ENCODE measurements at regions not wholly inside any gene's neighbourhood (a gene's known extent, or its start where the extent isn't known, plus 50 kb on each side); places are given as distances from the start of the nearest gene placed in this dataset.

DNA sequence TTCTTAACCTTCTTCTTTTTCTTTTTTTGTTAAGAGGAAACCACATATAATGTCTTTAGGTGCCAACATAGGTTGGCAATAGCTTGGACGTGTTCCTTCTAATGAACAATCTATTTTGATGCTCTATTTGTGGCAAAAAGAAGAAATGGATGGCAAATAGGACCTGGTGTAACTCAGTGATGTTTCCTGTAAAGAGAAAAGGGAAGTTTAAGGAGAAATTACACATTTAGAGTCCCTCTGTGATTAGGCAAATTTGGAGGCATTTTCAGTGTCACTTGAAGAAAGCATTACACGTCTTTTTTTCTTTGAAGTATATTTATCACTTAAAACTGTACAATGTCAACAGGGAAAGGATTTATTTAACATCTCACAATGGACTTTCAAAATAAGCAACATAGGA, 327.1 kb downstream of the ZIC1 start:
- TF ChIP-seq, protein P1, sequence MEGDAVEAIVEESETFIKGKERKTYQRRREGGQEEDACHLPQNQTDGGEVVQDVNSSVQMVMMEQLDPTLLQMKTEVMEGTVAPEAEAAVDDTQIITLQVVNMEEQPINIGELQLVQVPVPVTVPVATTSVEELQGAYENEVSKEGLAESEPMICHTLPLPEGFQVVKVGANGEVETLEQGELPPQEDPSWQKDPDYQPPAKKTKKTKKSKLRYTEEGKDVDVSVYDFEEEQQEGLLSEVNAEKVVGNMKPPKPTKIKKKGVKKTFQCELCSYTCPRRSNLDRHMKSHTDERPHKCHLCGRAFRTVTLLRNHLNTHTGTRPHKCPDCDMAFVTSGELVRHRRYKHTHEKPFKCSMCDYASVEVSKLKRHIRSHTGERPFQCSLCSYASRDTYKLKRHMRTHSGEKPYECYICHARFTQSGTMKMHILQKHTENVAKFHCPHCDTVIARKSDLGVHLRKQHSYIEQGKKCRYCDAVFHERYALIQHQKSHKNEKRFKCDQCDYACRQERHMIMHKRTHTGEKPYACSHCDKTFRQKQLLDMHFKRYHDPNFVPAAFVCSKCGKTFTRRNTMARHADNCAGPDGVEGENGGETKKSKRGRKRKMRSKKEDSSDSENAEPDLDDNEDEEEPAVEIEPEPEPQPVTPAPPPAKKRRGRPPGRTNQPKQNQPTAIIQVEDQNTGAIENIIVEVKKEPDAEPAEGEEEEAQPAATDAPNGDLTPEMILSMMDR (IDR thresholded peaks at IDR 0.05; ENCODE audit: insufficient read depth, low read length) = no peak
- no peak for TF ChIP-seq POLR2AphosphoS5 (IDR thresholded peaks at IDR 0.05; ENCODE audit: low read depth)
- TF ChIP-seq GABPA (IDR thresholded peaks at IDR 0.05; ENCODE audit: low read depth) = no peak
- TF ChIP-seq, protein P2, sequence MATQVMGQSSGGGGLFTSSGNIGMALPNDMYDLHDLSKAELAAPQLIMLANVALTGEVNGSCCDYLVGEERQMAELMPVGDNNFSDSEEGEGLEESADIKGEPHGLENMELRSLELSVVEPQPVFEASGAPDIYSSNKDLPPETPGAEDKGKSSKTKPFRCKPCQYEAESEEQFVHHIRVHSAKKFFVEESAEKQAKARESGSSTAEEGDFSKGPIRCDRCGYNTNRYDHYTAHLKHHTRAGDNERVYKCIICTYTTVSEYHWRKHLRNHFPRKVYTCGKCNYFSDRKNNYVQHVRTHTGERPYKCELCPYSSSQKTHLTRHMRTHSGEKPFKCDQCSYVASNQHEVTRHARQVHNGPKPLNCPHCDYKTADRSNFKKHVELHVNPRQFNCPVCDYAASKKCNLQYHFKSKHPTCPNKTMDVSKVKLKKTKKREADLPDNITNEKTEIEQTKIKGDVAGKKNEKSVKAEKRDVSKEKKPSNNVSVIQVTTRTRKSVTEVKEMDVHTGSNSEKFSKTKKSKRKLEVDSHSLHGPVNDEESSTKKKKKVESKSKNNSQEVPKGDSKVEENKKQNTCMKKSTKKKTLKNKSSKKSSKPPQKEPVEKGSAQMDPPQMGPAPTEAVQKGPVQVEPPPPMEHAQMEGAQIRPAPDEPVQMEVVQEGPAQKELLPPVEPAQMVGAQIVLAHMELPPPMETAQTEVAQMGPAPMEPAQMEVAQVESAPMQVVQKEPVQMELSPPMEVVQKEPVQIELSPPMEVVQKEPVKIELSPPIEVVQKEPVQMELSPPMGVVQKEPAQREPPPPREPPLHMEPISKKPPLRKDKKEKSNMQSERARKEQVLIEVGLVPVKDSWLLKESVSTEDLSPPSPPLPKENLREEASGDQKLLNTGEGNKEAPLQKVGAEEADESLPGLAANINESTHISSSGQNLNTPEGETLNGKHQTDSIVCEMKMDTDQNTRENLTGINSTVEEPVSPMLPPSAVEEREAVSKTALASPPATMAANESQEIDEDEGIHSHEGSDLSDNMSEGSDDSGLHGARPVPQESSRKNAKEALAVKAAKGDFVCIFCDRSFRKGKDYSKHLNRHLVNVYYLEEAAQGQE (IDR thresholded peaks at IDR 0.05; ENCODE audit: insufficient replicate concordance, low read depth) = no peak
- no peak for TF ChIP-seq SPI1 (IDR thresholded peaks at IDR 0.05; ENCODE audit: borderline replicate concordance, low read depth)

Data from HL-60 (cell line).